IPS-NIHi7 (cell line): ENCODE measurements at regions not wholly inside any gene's neighbourhood (a gene's known extent, or its start where the extent isn't known, plus 50 kb on each side); places are given as distances from the start of the nearest gene placed in this dataset.
"Not testable (repeated sequence)": the region's sequence is repeated elsewhere in the genome, so short reads cannot be mapped to it uniquely, and the experiment has no call there.

Experiments
- DNase-seq: peaks from one replicate; pipeline ENCODE4 v3.0.0; 2012; ENCODE audit warnings: mixed read lengths; ENCODE audit errors: extremely low spot score

DNA sequence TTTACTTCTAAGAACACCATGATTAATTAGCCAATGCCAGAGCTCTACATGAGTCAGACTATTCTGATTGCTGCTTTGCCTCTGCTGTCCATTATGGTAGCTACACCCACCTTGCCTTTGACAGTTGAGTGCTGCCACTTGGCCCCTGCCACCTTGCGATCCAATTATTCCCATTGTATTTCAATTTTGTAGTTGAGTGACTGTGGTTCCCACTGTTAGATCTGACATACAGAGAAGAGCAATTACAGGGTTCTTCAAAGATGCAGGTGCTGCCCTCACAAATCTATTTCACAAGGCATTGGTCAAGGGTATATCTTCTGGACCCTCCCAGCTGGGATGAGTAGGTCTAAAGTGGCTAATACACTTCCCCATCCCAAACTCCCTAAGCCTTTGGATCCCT, 161.1 kb downstream of the EPM2A start:
- not testable (repeated sequence) for DNase-seq
